ENCODE measurements at regions not wholly inside any gene's neighbourhood (a gene's known extent, or its start where the extent isn't known, plus 50 kb on each side); places are given as distances from the start of the nearest gene placed in this dataset.

GRCh38 chr21:26659757-26660156 is 86.7 kb upstream of the CYYR1 start:
- Histone ChIP-seq H3K36me3 (ENCODE audit: control insufficient read depth, insufficient read depth, low read length) (no peaks in the 10 kb centered on the region), H3K27ac (ENCODE audit: low read length) (no peak overlapping the region), H3K9me3 (replicated peaks; ENCODE audit: control insufficient read depth, low read depth, low read length) (peaks cover 2% of the 10 kb centered on the region), H3K4me1 (ENCODE audit: control insufficient read depth, insufficient read depth, low read length) (no peaks in the 10 kb centered on the region), H3K27me3 (ENCODE audit: control insufficient read depth, insufficient read depth, low read length) (no peaks in the 10 kb centered on the region), H3K4me3 (ENCODE audit: low read length) (no peak overlapping the region)
- WGBS (ENCODE audit: insufficient coverage) = 77% methylated on average over 3 of the region's 4 CpGs
- no peak for DNase-seq

- WGBS (ENCODE audit: insufficient coverage) = no CpG with 5 or more reads among the region's 1 CpG
Measured at GRCh38 chr21:26659182-26659581, 86.1 kb upstream of the CYYR1 start.

GRCh38 chr21:26655460-26655859 is 82.4 kb upstream of the CYYR1 start:
- Histone ChIP-seq H3K36me3 (ENCODE audit: control insufficient read depth, insufficient read depth, low read length) (no peaks in the 10 kb centered on the region), H3K4me1 (ENCODE audit: control insufficient read depth, insufficient read depth, low read length) (no peaks in the 10 kb centered on the region), H3K27me3 (ENCODE audit: control insufficient read depth, insufficient read depth, low read length) (no peaks in the 10 kb centered on the region), H3K4me3 (ENCODE audit: low read length) (no peak overlapping the region), H3K9me3 (replicated peaks; ENCODE audit: control insufficient read depth, low read depth, low read length) (peaks cover 2% of the 10 kb centered on the region), H3K27ac (ENCODE audit: low read length) (no peak overlapping the region)
- no CpG with 5 or more reads among the region's 6 CpGs for WGBS (ENCODE audit: insufficient coverage)
- no peak for DNase-seq

More at GRCh38 chr21:26659182-26659581, 86.1 kb upstream of the CYYR1 start:
- Histone ChIP-seq H3K4me1 (ENCODE audit: control insufficient read depth, insufficient read depth, low read length) (no peaks in the 10 kb centered on the region), H3K9me3 (replicated peaks; ENCODE audit: control insufficient read depth, low read depth, low read length) (peaks cover 2% of the 10 kb centered on the region), H3K27me3 (ENCODE audit: control insufficient read depth, insufficient read depth, low read length) (no peaks in the 10 kb centered on the region), H3K27ac (ENCODE audit: low read length) (no peak overlapping the region), H3K36me3 (ENCODE audit: control insufficient read depth, insufficient read depth, low read length) (no peaks in the 10 kb centered on the region), H3K4me3 (ENCODE audit: low read length) (no peak overlapping the region)
- DNase-seq = no peak

DNA sequence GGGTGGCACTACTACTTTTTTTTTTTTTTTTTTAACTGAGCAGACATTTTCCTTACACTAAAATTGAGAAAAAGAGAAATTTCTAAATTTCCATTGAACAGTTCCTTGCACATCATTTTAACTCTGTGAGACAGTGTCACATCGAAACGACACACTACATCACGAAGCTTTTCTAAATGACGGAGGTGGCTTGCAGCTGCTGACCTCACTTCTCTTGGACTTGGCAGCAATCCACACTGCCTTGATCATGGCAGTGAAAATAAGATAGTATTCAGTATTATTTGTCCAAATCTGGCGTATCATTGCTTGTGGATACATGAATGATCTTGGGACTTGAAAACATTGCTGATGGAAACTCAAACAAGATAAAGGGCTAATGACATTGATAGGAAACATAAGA is 80.3 kb upstream of the CYYR1 start:
- no peaks in the 10 kb centered on the region for H3K9me3 ChIP-seq (replicated peaks; ENCODE audit: control insufficient read depth, low read depth, low read length)

GRCh38 chr21:26652854-26653253 is 79.8 kb upstream of the CYYR1 start:
- WGBS (ENCODE audit: insufficient coverage) = no CpG with 5 or more reads among the region's 1 CpG
- H3K27ac ChIP-seq (ENCODE audit: low read length) = no peak overlapping the region
- no peak overlapping the region for H3K4me3 ChIP-seq (ENCODE audit: low read length)
- no peaks in the 10 kb centered on the region for H3K27me3 ChIP-seq (ENCODE audit: control insufficient read depth, insufficient read depth, low read length)
- H3K9me3 ChIP-seq (replicated peaks; ENCODE audit: control insufficient read depth, low read depth, low read length) = no peaks in the 10 kb centered on the region
- no peak for DNase-seq
- no peaks in the 10 kb centered on the region for H3K4me1 ChIP-seq (ENCODE audit: control insufficient read depth, insufficient read depth, low read length)
- H3K36me3 ChIP-seq (ENCODE audit: control insufficient read depth, insufficient read depth, low read length) = no peaks in the 10 kb centered on the region

More for the DNA sequence above, 80.3 kb upstream of the CYYR1 start:
- no peak overlapping the region for H3K4me3 ChIP-seq (ENCODE audit: low read length)
- H3K27me3 ChIP-seq (ENCODE audit: control insufficient read depth, insufficient read depth, low read length) = no peaks in the 10 kb centered on the region
- DNase-seq = no peak
- H3K27ac ChIP-seq (ENCODE audit: low read length) = no peak overlapping the region
- no peaks in the 10 kb centered on the region for H3K4me1 ChIP-seq (ENCODE audit: control insufficient read depth, insufficient read depth, low read length)
- 78% methylated on average over 3 of the region's 5 CpGs for WGBS (ENCODE audit: insufficient coverage)
- H3K36me3 ChIP-seq (ENCODE audit: control insufficient read depth, insufficient read depth, low read length) = no peaks in the 10 kb centered on the region

- Histone ChIP-seq H3K27ac (ENCODE audit: low read length) (no peak overlapping the region), H3K27me3 (ENCODE audit: control insufficient read depth, insufficient read depth, low read length) (no peaks in the 10 kb centered on the region), H3K4me1 (ENCODE audit: control insufficient read depth, insufficient read depth, low read length) (no peaks in the 10 kb centered on the region), H3K9me3 (replicated peaks; ENCODE audit: control insufficient read depth, low read depth, low read length) (no peaks in the 10 kb centered on the region), H3K4me3 (ENCODE audit: low read length) (no peak overlapping the region), H3K36me3 (ENCODE audit: control insufficient read depth, insufficient read depth, low read length) (no peaks in the 10 kb centered on the region)
- WGBS (ENCODE audit: insufficient coverage) = no CpG with 5 or more reads among the region's 1 CpG
- no peak for DNase-seq
Measured at GRCh38 chr21:26641062-26641461, 68.0 kb upstream of the CYYR1 start.

- no peak overlapping the region for H3K27ac ChIP-seq (ENCODE audit: low read length)
- peaks cover 6% of the 10 kb centered on the region for H3K9me3 ChIP-seq (replicated peaks; ENCODE audit: control insufficient read depth, low read depth, low read length)
- no peak for DNase-seq
- WGBS (ENCODE audit: insufficient coverage) = 100% methylated on average over 1 of the region's 4 CpGs
- no peaks in the 10 kb centered on the region for H3K36me3 ChIP-seq (ENCODE audit: control insufficient read depth, insufficient read depth, low read length)
- H3K4me3 ChIP-seq (ENCODE audit: low read length) = no peak overlapping the region
- no peaks in the 10 kb centered on the region for H3K4me1 ChIP-seq (ENCODE audit: control insufficient read depth, insufficient read depth, low read length)
- H3K27me3 ChIP-seq (ENCODE audit: control insufficient read depth, insufficient read depth, low read length) = no peaks in the 10 kb centered on the region
Measured at GRCh38 chr21:26637201-26637745, 64.2 kb upstream of the CYYR1 start.

DNA sequence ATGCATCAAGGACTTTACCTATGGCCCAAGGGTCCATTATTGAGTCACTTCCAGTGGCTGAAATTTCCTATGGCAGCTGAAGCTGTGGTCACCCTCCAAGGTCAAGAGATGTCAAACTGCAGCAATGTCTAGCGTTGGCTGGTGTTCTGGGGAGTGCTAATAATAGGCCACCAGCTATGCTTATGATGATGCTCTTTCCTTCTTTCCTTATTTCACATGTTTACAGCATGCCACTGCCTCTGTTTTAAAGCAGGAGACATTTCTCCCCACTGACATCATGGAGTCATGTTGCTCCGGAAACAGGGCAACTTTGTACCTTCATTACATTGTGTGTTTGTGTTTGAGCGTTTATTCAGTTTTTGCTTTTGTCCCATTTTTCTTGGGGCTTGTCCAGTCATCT is 62.6 kb upstream of the CYYR1 start:
- no CpG with 5 or more reads among the region's 3 CpGs for WGBS (ENCODE audit: insufficient coverage)

DNA sequence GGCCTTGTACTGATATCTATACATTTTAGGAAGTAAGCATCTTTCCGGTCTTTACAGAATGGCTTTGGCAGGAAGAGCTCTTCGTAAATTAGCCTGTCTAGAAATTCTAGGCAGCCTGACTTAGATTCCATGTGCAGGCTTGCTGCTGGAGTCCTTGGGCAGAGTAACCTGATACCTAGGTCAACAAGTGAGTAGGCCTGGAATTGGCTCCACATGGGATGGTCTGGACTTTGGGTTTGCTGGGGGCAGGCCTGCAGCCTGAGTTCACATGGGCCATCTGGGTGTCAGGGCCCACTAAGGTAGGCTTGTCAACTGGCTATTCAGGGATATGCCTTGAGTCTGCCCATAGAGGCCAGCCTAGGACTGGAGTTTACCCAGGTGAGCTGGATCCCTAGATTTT is 59.6 kb upstream of the CYYR1 start:
- peaks cover 6% of the 10 kb centered on the region for H3K9me3 ChIP-seq (replicated peaks; ENCODE audit: control insufficient read depth, low read depth, low read length)

More for the DNA sequence above, 62.6 kb upstream of the CYYR1 start:
- no peaks in the 10 kb centered on the region for H3K36me3 ChIP-seq (ENCODE audit: control insufficient read depth, insufficient read depth, low read length)
- peaks cover 6% of the 10 kb centered on the region for H3K9me3 ChIP-seq (replicated peaks; ENCODE audit: control insufficient read depth, low read depth, low read length)
- no peak overlapping the region for H3K4me3 ChIP-seq (ENCODE audit: low read length)
- no peaks in the 10 kb centered on the region for H3K4me1 ChIP-seq (ENCODE audit: control insufficient read depth, insufficient read depth, low read length)
- no peak overlapping the region for H3K27ac ChIP-seq (ENCODE audit: low read length)
- no peaks in the 10 kb centered on the region for H3K27me3 ChIP-seq (ENCODE audit: control insufficient read depth, insufficient read depth, low read length)
- DNase-seq = no peak

DNA sequence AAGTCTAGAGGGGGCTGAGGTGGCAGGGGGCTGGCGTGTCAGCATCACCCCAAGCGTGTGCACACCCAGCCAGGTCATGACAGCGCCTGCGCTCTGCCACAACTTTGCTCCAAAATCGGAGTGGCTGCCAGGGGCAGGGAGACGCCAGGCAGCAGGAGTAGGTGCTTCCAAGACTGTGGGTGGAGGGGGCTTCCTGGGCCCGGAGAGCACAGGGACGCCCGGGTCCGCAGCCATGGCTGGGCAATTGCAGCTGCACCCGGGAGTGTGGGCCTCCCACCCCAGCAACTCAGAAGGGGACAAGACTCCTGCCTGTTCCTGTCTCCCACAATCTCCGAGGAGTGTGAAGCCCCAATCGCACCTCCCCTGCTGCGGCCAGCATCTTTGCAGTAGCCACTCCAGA is 53.1 kb upstream of the CYYR1 start:
- H3K36me3 ChIP-seq (ENCODE audit: control insufficient read depth, insufficient read depth, low read length) = no peaks in the 10 kb centered on the region
- DNase-seq = no peak
- no peaks in the 10 kb centered on the region for H3K9me3 ChIP-seq (replicated peaks; ENCODE audit: control insufficient read depth, low read depth, low read length)
- no peak overlapping the region for H3K4me3 ChIP-seq (ENCODE audit: low read length)
- H3K27me3 ChIP-seq (ENCODE audit: control insufficient read depth, insufficient read depth, low read length) = no peaks in the 10 kb centered on the region
- WGBS (ENCODE audit: insufficient coverage) = 82% methylated on average over 7 of the region's 14 CpGs
- H3K27ac ChIP-seq (ENCODE audit: low read length) = no peak overlapping the region
- no peaks in the 10 kb centered on the region for H3K4me1 ChIP-seq (ENCODE audit: control insufficient read depth, insufficient read depth, low read length)

More for the DNA sequence above, 59.6 kb upstream of the CYYR1 start:
- no peaks in the 10 kb centered on the region for H3K36me3 ChIP-seq (ENCODE audit: control insufficient read depth, insufficient read depth, low read length)
- no peak overlapping the region for H3K27ac ChIP-seq (ENCODE audit: low read length)
- no peak overlapping the region for H3K4me3 ChIP-seq (ENCODE audit: low read length)
- no peaks in the 10 kb centered on the region for H3K4me1 ChIP-seq (ENCODE audit: control insufficient read depth, insufficient read depth, low read length)
- no peak for DNase-seq
- H3K27me3 ChIP-seq (ENCODE audit: control insufficient read depth, insufficient read depth, low read length) = no peaks in the 10 kb centered on the region
- 58% methylated on average over 2 of the region's 2 CpGs for WGBS (ENCODE audit: insufficient coverage)

- DNase-seq = no peak
- Histone ChIP-seq H3K9me3 (replicated peaks; ENCODE audit: control insufficient read depth, low read depth, low read length) (no peaks in the 10 kb centered on the region), H3K36me3 (ENCODE audit: control insufficient read depth, insufficient read depth, low read length) (no peaks in the 10 kb centered on the region), H3K4me1 (ENCODE audit: control insufficient read depth, insufficient read depth, low read length) (no peaks in the 10 kb centered on the region), H3K27ac (ENCODE audit: low read length) (no peak overlapping the region), H3K27me3 (ENCODE audit: control insufficient read depth, insufficient read depth, low read length) (no peaks in the 10 kb centered on the region), H3K4me3 (ENCODE audit: low read length) (no peak overlapping the region)
- WGBS (ENCODE audit: insufficient coverage) = 76% methylated on average over 4 of the region's 6 CpGs
Measured at GRCh38 chr21:26624983-26625519, 52.0 kb upstream of the CYYR1 start.

All from muscle of leg (tissue), 3 donors.